KOPT-K1 (cell line): ENCODE measurements at regions not wholly inside any gene's neighbourhood (a gene's known extent, or its start where the extent isn't known, plus 50 kb on each side); places are given as distances from the start of the nearest gene placed in this dataset.
"Not testable (repeated sequence)": the region's sequence is repeated elsewhere in the genome, so short reads cannot be mapped to it uniquely, and the experiment has no call there.

Experiments
- H3K27ac ChIP-seq: fragments of 200-600 bp; sonication (generic); 2 replicates; pipeline ENCODE4 v1.5.1; 2016; ENCODE audit warnings: antibody characterized with exemption, mild to moderate bottlenecking, low read depth, low read length; ENCODE audit not compliant: poor library complexity, severe bottlenecking
- H3K36me3 ChIP-seq: fragments of 200-600 bp; sonication (generic); 2 replicates; pipeline ENCODE4 v1.5.1; 2017; ENCODE audit warnings: antibody characterized with exemption, mild to moderate bottlenecking, low read length, moderate library complexity; ENCODE audit not compliant: insufficient read depth
- H3K9me3 ChIP-seq: fragments of 200-600 bp; sonication (generic); 2 replicates; pipeline ENCODE4 v1.5.1; 2017; ENCODE audit warnings: antibody characterized with exemption, low read length, mild to moderate bottlenecking; ENCODE audit not compliant: insufficient read depth, poor library complexity, severe bottlenecking

DNA sequence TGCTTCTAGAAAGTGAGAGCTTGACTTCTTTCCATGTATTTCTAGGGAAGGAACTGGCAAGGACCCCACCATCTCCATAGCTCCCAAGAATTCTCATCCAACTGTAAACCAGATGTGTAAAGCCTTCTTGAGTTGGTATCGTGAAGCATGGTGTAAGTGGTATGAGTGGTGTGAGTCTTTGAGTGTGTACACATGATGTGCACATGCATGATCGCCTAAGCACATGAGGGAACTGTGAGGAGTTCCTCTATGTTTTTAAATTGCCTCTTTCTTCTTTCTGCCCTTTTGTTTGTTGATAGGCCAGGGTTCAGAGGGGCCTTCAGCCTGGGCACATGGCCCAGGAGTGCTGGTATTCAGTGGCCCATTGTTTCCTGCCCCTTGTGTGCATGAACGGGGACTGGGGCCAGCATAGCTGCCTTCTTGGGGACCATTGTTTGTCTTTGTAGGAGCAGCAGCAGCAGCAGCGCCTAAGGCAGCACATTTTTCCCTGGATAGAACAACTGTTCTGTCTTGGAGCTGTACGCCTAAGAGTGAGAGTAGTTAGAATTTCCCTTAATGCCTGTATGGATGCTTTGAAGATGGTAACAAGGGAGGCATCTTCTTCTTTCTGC, 95.9 kb downstream of the SRGAP2 start:
- H3K27ac ChIP-seq, H3K36me3 ChIP-seq, H3K9me3 ChIP-seq: not testable (repeated sequence)

- H3K9me3 ChIP-seq, H3K36me3 ChIP-seq, H3K27ac ChIP-seq: not testable (repeated sequence)
Observed at GRCh38 chr1:206299942-206300341, 96.6 kb downstream of the SRGAP2 start.

- not testable (repeated sequence) for H3K36me3 ChIP-seq, H3K27ac ChIP-seq, H3K9me3 ChIP-seq
Observed at GRCh38 chr1:206302056-206302455, 98.7 kb downstream of the SRGAP2 start.

GRCh38 chr1:206307442-206307841, 104.1 kb downstream of the SRGAP2 start:
- H3K27ac ChIP-seq, H3K36me3 ChIP-seq: not testable (repeated sequence)

DNA sequence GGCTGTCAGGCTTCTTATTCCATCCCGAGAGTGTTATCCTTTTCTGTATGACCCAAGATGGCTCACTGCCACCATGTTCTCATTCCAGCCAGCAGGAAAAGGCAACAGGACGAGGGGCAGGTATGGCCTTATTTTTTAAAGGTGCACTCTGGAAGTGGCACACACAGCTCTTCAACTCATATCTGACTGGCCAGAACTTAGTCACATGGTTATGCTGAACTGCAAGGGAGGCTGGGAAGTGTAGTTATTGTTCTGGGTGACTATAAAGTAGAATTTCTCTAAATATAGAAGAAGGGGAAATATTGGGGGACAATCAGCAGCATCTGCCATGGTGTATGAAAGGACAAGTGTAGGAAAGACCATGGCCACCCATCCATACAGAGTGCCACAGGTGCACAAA, 107.6 kb downstream of the SRGAP2 start:
- not testable (repeated sequence) for H3K36me3 ChIP-seq, H3K9me3 ChIP-seq, H3K27ac ChIP-seq

More at GRCh38 chr1:206307442-206307841, 104.1 kb downstream of the SRGAP2 start:
- not testable (repeated sequence) for H3K9me3 ChIP-seq

DNA sequence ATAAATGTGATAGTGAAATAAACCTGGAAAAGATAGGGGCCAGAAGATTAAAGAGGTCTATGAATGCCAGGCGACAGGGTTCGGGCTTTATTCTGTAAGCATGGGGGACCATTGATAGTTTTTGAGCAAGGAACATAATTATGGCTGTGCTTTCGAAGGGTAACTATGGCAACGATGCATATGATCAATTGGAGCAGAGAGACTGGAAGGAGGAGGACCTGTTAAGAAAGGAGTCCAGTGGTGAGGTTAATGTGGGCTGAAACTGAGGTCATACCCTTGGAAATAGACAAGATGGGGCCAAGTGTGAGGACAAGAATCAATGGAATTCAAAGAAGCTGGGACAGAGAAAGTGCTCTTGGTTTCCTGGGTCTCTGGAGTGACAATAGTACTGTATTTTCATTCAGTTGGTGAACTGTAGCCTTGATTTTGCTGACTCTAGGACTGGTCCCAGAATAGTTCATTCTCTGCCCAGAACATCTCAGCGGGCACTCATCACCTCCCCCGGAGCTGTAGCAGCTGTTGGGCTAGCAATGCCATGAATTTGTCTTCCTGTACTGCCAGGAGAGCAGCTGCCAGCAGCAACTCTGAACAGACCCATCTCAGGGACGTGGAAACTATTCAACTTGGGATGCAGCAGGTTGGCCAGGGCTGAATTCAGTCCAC, 108.4 kb downstream of the SRGAP2 start:
- not testable (repeated sequence) for H3K27ac ChIP-seq, H3K9me3 ChIP-seq, H3K36me3 ChIP-seq

DNA sequence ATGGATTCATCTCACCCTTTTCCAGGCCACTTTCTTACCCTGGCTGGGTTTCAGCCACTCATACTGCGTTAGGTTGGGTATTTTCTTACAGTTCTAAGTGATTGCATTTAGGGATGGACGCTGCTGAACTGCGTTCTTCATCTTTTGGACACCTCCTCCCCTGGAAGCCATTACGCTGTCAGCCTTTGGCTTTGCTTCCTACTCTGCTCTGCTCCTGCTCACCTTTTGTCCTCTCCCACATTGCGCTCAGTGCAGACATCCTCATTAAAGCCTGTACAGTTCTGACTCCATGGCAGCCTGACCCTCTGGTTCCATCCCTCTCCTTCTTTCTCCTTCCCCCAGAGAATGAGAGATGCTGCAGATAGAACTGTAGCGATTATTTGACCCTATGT, 108.9 kb downstream of the SRGAP2 start:
- H3K27ac ChIP-seq, H3K9me3 ChIP-seq, H3K36me3 ChIP-seq: not testable (repeated sequence)

GRCh38 chr1:206314951-206315636, 111.8 kb downstream of the SRGAP2 start:
- H3K27ac ChIP-seq, H3K36me3 ChIP-seq, H3K9me3 ChIP-seq: not testable (repeated sequence)

- not testable (repeated sequence) for H3K36me3 ChIP-seq, H3K27ac ChIP-seq, H3K9me3 ChIP-seq
Observed at GRCh38 chr1:206316901-206317300, 113.6 kb downstream of the SRGAP2 start.

- H3K9me3 ChIP-seq, H3K27ac ChIP-seq, H3K36me3 ChIP-seq: not testable (repeated sequence)
Observed at GRCh38 chr1:206317878-206318514, 114.7 kb downstream of the SRGAP2 start.

DNA sequence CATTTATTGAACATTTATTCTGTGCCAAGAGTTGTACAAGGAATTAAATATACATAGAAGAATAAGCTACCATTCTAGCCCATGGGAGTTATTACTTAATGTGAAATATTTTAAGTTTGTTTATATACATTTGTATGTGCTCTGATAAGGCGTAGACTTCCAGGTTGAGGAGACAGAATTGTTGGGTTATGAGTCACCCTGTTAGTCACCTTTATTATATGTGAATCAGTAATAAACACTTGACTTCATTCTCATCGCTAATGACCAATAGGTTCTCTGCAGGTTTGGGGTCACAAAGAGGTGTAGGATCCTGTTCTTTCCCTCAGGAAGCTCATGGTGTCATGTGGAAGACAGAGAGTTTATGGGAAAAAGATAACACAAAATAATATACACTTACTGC, 116.9 kb downstream of the SRGAP2 start:
- H3K36me3 ChIP-seq, H3K9me3 ChIP-seq, H3K27ac ChIP-seq: not testable (repeated sequence)

- H3K9me3 ChIP-seq, H3K27ac ChIP-seq, H3K36me3 ChIP-seq: not testable (repeated sequence)
Observed at GRCh38 chr1:206326159-206326939, 123.0 kb downstream of the SRGAP2 start.

DNA sequence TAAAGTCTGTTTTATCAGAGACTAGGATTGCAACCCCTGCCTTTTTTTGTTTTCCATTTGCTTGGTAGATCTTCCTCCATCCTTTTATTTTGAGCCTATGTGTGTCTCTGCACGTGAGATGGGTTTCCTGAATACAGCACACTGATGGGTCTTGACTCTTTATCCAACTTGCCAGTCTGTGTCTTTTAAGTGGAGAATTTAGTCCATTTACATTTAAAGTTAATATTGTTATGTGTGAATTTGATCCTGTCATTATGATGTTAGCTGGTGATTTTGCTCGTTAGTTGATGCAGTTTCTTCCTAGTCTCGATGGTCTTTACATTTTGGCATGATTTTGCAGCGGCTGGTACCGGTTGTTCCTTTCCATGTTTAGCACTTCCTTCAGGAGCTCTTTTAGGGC, 128.3 kb downstream of the SRGAP2 start:
- not testable (repeated sequence) for H3K36me3 ChIP-seq, H3K27ac ChIP-seq, H3K9me3 ChIP-seq

- not testable (repeated sequence) for H3K27ac ChIP-seq, H3K9me3 ChIP-seq, H3K36me3 ChIP-seq
Observed at GRCh38 chr1:206333316-206333715, 130.0 kb downstream of the SRGAP2 start.

- not testable (repeated sequence) for H3K9me3 ChIP-seq, H3K36me3 ChIP-seq, H3K27ac ChIP-seq
Observed at GRCh38 chr1:206333897-206334296, 130.6 kb downstream of the SRGAP2 start.
